GM13976 (cell line): ENCODE measurements at regions not wholly inside any gene's neighbourhood (a gene's known extent, or its start where the extent isn't known, plus 50 kb on each side); places are given as distances from the start of the nearest gene placed in this dataset.

Source experiments
- DNase-seq: peaks from one replicate; pipeline ENCODE4 v3.0.0; 2012; ENCODE audit warnings: low spot score
- CTCF ChIP-seq: IDR thresholded peaks from 2 replicates; pipeline ENCODE4 v1.5.1; 2012; ENCODE audit warnings: borderline replicate concordance, mild to moderate bottlenecking; ENCODE audit not compliant: insufficient read depth; ENCODE audit errors: extremely low read depth, missing control alignments, control extremely low read depth
- in situ Hi-C: fragments of 300-500 bp; cut with MboI; formaldehyde crosslinking; loops from one replicate; pipeline ENCODE4 v1.12.0; 2022; ENCODE audit warnings: low sequenced_read_pairs, mixed read lengths, inconsistent platforms; ENCODE audit not compliant: unreplicated experiment

GRCh38 chr4:93960916-93961315, 132.4 kb downstream of the ATOH1 start:
- in situ Hi-C loops: no loop called here
- TF ChIP-seq CTCF: no peak
- no peak for DNase-seq

GRCh38 chr4:93981594-93981993, 153.0 kb downstream of the ATOH1 start:
- in situ Hi-C loops: no loop called here

GRCh38 chr4:93982255-93982654, 153.7 kb downstream of the ATOH1 start:
- in situ Hi-C loops: no loop called here
- no peak for TF ChIP-seq CTCF
- no peak for DNase-seq

More at GRCh38 chr4:93981594-93981993, 153.0 kb downstream of the ATOH1 start:
- no peak for DNase-seq
- TF ChIP-seq CTCF: no peak

GRCh38 chr4:93983140-93983539, 154.6 kb downstream of the ATOH1 start:
- TF ChIP-seq CTCF: no peak
- no peak for DNase-seq
- in situ Hi-C loops: no loop called here

GRCh38 chr4:93994175-93994994, 165.8 kb downstream of the ATOH1 start:
- no peak for TF ChIP-seq CTCF
- no peak for DNase-seq
- in situ Hi-C loops: no loop called here

GRCh38 chr4:93996895-93997294, 168.3 kb downstream of the ATOH1 start:
- DNase-seq: no peak
- no peak for TF ChIP-seq CTCF
- in situ Hi-C loops: no loop called here
